PC-3 (cell line): ENCODE measurements at regions not wholly inside any gene's neighbourhood (a gene's known extent, or its start where the extent isn't known, plus 50 kb on each side); places are given as distances from the start of the nearest gene placed in this dataset.

ENCODE experiments used
- ATAC-seq: fragments of 200-7000 bp; cut with Tn5 transposase; 2 replicates; pipeline ENCODE4 v1.9.1; 2020; ENCODE audit warnings: mild to moderate bottlenecking, moderate library complexity
- BruUV-seq: library from RNA; stranded (reverse); fragments of 400-500 nt; replicated peaks from 2 replicates; lab custom pipeline; 2021; lab: Mats Ljungman, UMichigan
- CTCF ChIA-PET: fragments of 300-600 bp; sonication (Branson Sonifier 250); formaldehyde crosslinking; loops from one replicate; lab custom pipeline; 2022; ENCODE audit warnings: antibody characterized with exemption; lab: Charles Lee
- POLR2A ChIA-PET: fragments of 300-600 bp; sonication (Branson Sonifier 250); formaldehyde crosslinking; loops from one replicate; lab custom pipeline; 2022; ENCODE audit warnings: antibody characterized with exemption; ENCODE audit not compliant: unreplicated experiment; lab: Charles Lee
- DNase-seq: peaks from one replicate; pipeline ENCODE4 v3.0.0-alpha.2; 2015
- H2AFZ ChIP-seq: fragments of 300-600 bp; sonication (generic); 2 replicates; pipeline ENCODE4 v1.6.0; 2016; ENCODE audit warnings: antibody characterized with exemption, low read length
- H3F3A ChIP-seq: fragments of 300-600 bp; sonication (generic); one replicate; pipeline ENCODE4 v1.6.0; 2017; ENCODE audit warnings: antibody characterized with exemption, low read length, control low read depth, mild to moderate bottlenecking; ENCODE audit not compliant: unreplicated experiment
- H3K27ac ChIP-seq: fragments of 300-600 bp; sonication (generic); 2 replicates; pipeline ENCODE4 v1.5.1; 2016; ENCODE audit warnings: mild to moderate bottlenecking, low read length
- H3K27me3 ChIP-seq: fragments of 300-600 bp; sonication (generic); 2 replicates; pipeline ENCODE4 v1.6.1; 2016; ENCODE audit warnings: low read length, mixed read lengths
- H3K36me3 ChIP-seq: fragments of 300-600 bp; sonication (generic); 2 replicates; pipeline ENCODE4 v1.6.1; 2016; ENCODE audit warnings: low read depth, mixed run types, low read length, mixed read lengths
- H3K4me1 ChIP-seq: fragments of 300-600 bp; sonication (generic); 2 replicates; pipeline ENCODE4 v1.5.1; 2016; ENCODE audit warnings: low read length; ENCODE audit not compliant: insufficient read depth
- H3K4me2 ChIP-seq: fragments of 300-600 bp; sonication (generic); 2 replicates; pipeline ENCODE4 v1.6.0; 2016; ENCODE audit warnings: low read length
- H3K4me3 ChIP-seq: fragments of 300-600 bp; sonication (generic); 2 replicates; pipeline ENCODE4 v1.5.1; 2016; ENCODE audit warnings: mild to moderate bottlenecking, low read length, mixed read lengths
- H3K79me2 ChIP-seq: fragments of 300-600 bp; sonication (generic); 2 replicates; pipeline ENCODE4 v1.6.1; 2017; ENCODE audit warnings: low read length, mixed read lengths
- H3K9ac ChIP-seq: fragments of 300-600 bp; sonication (generic); 2 replicates; pipeline ENCODE4 v1.6.0; 2016; ENCODE audit warnings: mild to moderate bottlenecking, low read length
- H3K9me2 ChIP-seq: fragments of 300-600 bp; sonication (generic); replicated peaks from 2 replicates; pipeline ENCODE4 v1.6.1; 2016; ENCODE audit warnings: mixed run types, low read length, mixed read lengths
- H3K9me3 ChIP-seq: fragments of 300-600 bp; sonication (generic); 2 replicates; pipeline ENCODE4 v1.6.1; 2016; ENCODE audit warnings: low read length, mixed read lengths
- H4K20me1 ChIP-seq: fragments of 300-600 bp; sonication (generic); 2 replicates; pipeline ENCODE4 v1.6.1; 2016; ENCODE audit warnings: low read length, mixed read lengths
- CTCF ChIP-seq: fragments of 300-600 bp; sonication (generic); conservative IDR thresholded peaks from 2 replicates; pipeline ENCODE4 v1.5.1; 2017; ENCODE audit warnings: antibody characterized with exemption, low read depth, mild to moderate bottlenecking, low read length
- EZH2 ChIP-seq: fragments of 300-600 bp; sonication (generic); IDR thresholded peaks from one replicate; pipeline ENCODE4 v1.6.1; 2017; ENCODE audit warnings: antibody characterized with exemption, mild to moderate bottlenecking, low read length; ENCODE audit not compliant: unreplicated experiment
- EZH2phosphoT487 ChIP-seq: fragments of 300-600 bp; sonication (generic); IDR thresholded peaks from 2 replicates; pipeline ENCODE4 v1.6.1; 2018; ENCODE audit warnings: mild to moderate bottlenecking, antibody characterized with exemption, low read length, borderline replicate concordance
- intact Hi-C: fragments of 100-400 bp; cut with micrococcal nuclease; formaldehyde crosslinking; loops from 2 replicates; pipeline ENCODE4 v1.9.0; 2023

- no TSS peak for BruUV-seq
- POLR2A ChIA-PET, result interaction anchor here (0.5 kb wide), 1 partner anchor 624 kb away, joined by 25 read pairs; the partner anchor contains the start of gene STIM2
- no peaks in the 10 kb centered on the region for H3K36me3 ChIP-seq
- H3K9me3 ChIP-seq, result no peaks in the 10 kb centered on the region
- H3K9ac ChIP-seq, result no peak overlapping the region
- no peak overlapping the region for H3K27ac ChIP-seq
- no peaks in the 10 kb centered on the region for H4K20me1 ChIP-seq
- H3K9me2 ChIP-seq, result no peaks in the 10 kb centered on the region
- H3K27me3 ChIP-seq, result no peaks in the 10 kb centered on the region
- no peaks in the 10 kb centered on the region for H3K79me2 ChIP-seq
- H3K4me3 ChIP-seq, result no peak overlapping the region
- no peak overlapping the region for H3K4me2 ChIP-seq
- H2AFZ ChIP-seq, result no peak overlapping the region
- no peaks in the 10 kb centered on the region for H3F3A ChIP-seq
- CTCF ChIA-PET, result no interaction called here
- no peak for DNase-seq
- TF ChIP-seq EZH2phosphoT487, result no peak
- TF ChIP-seq CTCF, result no peak
- TF ChIP-seq EZH2, result no peak
- no peak for ATAC-seq
- intact Hi-C loops, result no loop called here
- H3K4me1 ChIP-seq, result no peaks in the 10 kb centered on the region
These were observed 623.6 kb downstream of the STIM2 start for GRCh38 chr4:27484216-27484615.

- TF ChIP-seq EZH2 (no peak), EZH2phosphoT487 (no peak), CTCF (no peak)
- no peak overlapping the region for H3K27ac ChIP-seq
- ChIA-PET CTCF (no interaction called here), POLR2A (no interaction called here)
- H3K36me3 ChIP-seq, result no peaks in the 10 kb centered on the region
- H3K79me2 ChIP-seq, result no peaks in the 10 kb centered on the region
- no peak overlapping the region for H3K4me2 ChIP-seq
- ATAC-seq (no peak), DNase-seq (no peak)
- no peaks in the 10 kb centered on the region for H3F3A ChIP-seq
- no peak overlapping the region for H2AFZ ChIP-seq
- H4K20me1 ChIP-seq, result no peaks in the 10 kb centered on the region
- BruUV-seq, result no TSS peak
- H3K4me3 ChIP-seq, result no peak overlapping the region
- no peaks in the 10 kb centered on the region for H3K27me3 ChIP-seq
- intact Hi-C loops, result no loop called here
- H3K9ac ChIP-seq, result no peak overlapping the region
- no peaks in the 10 kb centered on the region for H3K9me2 ChIP-seq
- no peaks in the 10 kb centered on the region for H3K9me3 ChIP-seq
- no peaks in the 10 kb centered on the region for H3K4me1 ChIP-seq
These were observed 629.7 kb downstream of the STIM2 start for GRCh38 chr4:27490315-27490714.

- POLR2A ChIA-PET, result no interaction called here
- Histone ChIP-seq H3K27ac (no peak overlapping the region), H3K4me3 (no peak overlapping the region), H2AFZ (no peak overlapping the region), H3K9ac (no peak overlapping the region), H3F3A (no peaks in the 10 kb centered on the region), H3K36me3 (no peaks in the 10 kb centered on the region), H3K4me1 (no peaks in the 10 kb centered on the region), H4K20me1 (no peaks in the 10 kb centered on the region), H3K79me2 (no peaks in the 10 kb centered on the region), H3K27me3 (no peaks in the 10 kb centered on the region), H3K9me3 (no peaks in the 10 kb centered on the region), H3K9me2 (no peaks in the 10 kb centered on the region), H3K4me2 (no peak overlapping the region)
- intact Hi-C loops, result no loop called here
- DNase-seq (no peak), ATAC-seq (no peak)
- CTCF ChIA-PET, result no interaction called here
- TF ChIP-seq EZH2 (no peak), CTCF (no peak), EZH2phosphoT487 (no peak)
- no TSS peak for BruUV-seq
These were observed 630.1 kb downstream of the STIM2 start for GRCh38 chr4:27490766-27491165.
